Activated T-cell treated with anti-CD3 and anti-CD28 coated beads, Interleukin-2, amount 50 U/mL, for 24 hours (primary cell): ENCODE measurements at regions not wholly inside any gene's neighbourhood (a gene's known extent, or its start where the extent isn't known, plus 50 kb on each side); places are given as distances from the start of the nearest gene placed in this dataset.
"Not testable (repeated sequence)": the region's sequence is repeated elsewhere in the genome, so short reads cannot be mapped to it uniquely, and the experiment has no call there.

Experiments
- DNase-seq: peaks from one replicate; pipeline ENCODE4 v3.0.0-alpha.2; 2020
- H3K27ac Mint-ChIP-seq: 2 replicates; pipeline ENCODE4 v1.8.0; 2020; ENCODE audit warnings: mild to moderate bottlenecking, mixed read lengths
- H3K27me3 Mint-ChIP-seq: 2 replicates; pipeline ENCODE4 v1.8.0; 2020; ENCODE audit warnings: mixed read lengths
- H3K36me3 Mint-ChIP-seq: 2 replicates; pipeline ENCODE4 v1.8.0; 2020; ENCODE audit warnings: low read depth, mixed read lengths
- H3K4me1 Mint-ChIP-seq: 2 replicates; pipeline ENCODE4 v1.8.0; 2020; ENCODE audit warnings: low read depth, mixed read lengths
- H3K4me3 Mint-ChIP-seq: 2 replicates; pipeline ENCODE4 v1.8.0; 2020; ENCODE audit warnings: mild to moderate bottlenecking, moderate library complexity, mixed read lengths
- H3K9me3 Mint-ChIP-seq: 2 replicates; pipeline ENCODE4 v1.8.0; 2020; ENCODE audit warnings: mixed read lengths

DNA sequence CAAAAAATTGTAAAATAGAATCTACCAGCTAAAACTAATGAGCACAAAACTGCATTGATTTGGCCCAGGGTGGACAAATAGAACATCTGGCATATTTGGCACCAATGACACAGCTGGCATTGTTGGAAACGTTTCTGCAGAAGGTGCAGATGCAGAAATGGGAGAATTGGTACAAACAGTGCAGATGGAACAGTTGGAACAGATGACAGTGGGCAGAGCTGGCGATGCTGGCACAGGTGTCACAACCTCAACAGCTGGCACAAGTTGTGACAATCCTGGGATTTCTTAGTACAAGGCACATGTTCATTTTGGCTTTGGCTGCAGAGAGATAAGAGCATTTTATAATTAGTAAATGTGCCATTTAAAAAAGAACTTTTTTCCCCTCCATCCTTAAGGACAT lies 91.1 kb upstream of the ZBTB18 start:
- peaks cover 15% of the 10 kb centered on the region for H3K27me3 Mint-ChIP-seq
- H3K4me3 Mint-ChIP-seq: no peak overlapping the region
- H3K36me3 Mint-ChIP-seq: no peaks in the 10 kb centered on the region
- H3K9me3 Mint-ChIP-seq: no peaks in the 10 kb centered on the region
- no peak overlapping the region for H3K27ac Mint-ChIP-seq
- no peaks in the 10 kb centered on the region for H3K4me1 Mint-ChIP-seq
- DNase-seq: no peak

DNA sequence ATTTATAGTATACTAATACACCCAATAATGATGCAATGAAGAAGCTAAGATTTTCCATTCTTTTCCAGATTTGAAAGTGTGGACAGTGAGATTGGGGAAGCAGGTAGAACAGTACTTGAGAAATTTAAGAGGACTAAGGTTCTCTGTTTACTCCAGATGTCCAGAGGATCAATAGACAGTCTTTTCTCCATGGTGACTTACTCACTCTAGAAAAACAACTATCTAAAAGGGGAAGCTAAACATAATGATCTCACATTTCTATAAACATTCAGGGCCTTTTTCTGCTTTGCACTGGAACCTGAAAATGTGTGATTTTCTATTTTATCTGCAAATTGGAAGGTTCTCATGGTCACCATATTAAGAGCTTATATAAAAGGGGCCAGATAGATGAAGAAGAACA lies 93.9 kb upstream of the ZBTB18 start:
- H3K9me3 Mint-ChIP-seq: no peaks in the 10 kb centered on the region
- no peak overlapping the region for H3K4me3 Mint-ChIP-seq
- H3K36me3 Mint-ChIP-seq: no peaks in the 10 kb centered on the region
- no peaks in the 10 kb centered on the region for H3K4me1 Mint-ChIP-seq
- no peak for DNase-seq
- H3K27ac Mint-ChIP-seq: no peak overlapping the region
- H3K27me3 Mint-ChIP-seq: peaks cover 15% of the 10 kb centered on the region

DNA sequence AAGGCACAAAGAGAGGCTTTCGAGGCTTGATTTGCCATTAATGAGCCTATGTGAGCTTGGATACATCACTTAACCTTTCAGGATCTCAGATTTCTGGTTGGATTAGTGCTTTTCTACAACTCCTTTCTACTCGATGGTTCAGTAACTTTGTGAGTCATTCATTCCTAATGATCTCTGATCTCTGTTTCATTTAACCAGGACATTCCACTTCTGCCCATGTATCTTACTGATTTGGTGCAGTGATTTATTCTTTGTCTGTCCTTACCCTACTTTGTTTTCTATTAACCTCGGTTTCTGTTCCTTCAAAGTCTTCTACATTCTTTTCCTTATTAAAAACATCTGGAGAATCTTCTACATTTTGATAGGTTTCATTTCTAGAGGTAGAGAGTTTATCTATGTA lies 94.6 kb upstream of the ZBTB18 start:
- peaks cover 15% of the 10 kb centered on the region for H3K27me3 Mint-ChIP-seq
- H3K4me3 Mint-ChIP-seq: no peak overlapping the region
- no peaks in the 10 kb centered on the region for H3K4me1 Mint-ChIP-seq
- H3K36me3 Mint-ChIP-seq: no peaks in the 10 kb centered on the region
- no peak overlapping the region for H3K27ac Mint-ChIP-seq
- H3K9me3 Mint-ChIP-seq: no peaks in the 10 kb centered on the region
- DNase-seq: no peak

DNA sequence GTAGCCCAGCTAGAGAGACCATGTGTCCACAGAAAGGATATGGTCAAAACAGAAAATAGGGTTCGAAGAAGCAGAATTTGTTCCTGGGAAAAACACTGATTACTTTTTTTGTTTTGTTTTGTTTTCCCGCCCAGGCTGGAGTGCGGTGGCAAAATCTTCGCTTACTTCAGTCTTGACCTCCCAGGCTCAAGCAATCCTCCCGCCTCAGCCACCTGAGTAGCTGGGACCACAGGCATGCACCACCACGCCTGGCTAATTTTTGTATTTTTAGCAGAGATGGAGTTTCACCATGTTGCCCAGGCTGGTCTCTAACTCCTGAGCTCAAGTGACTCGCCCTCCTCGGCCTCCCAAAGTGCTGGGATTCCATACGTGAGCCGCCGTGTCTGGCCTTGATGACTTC lies 99.9 kb upstream of the ZBTB18 start:
- not testable (repeated sequence) for DNase-seq, H3K36me3 Mint-ChIP-seq, H3K27ac Mint-ChIP-seq, H3K9me3 Mint-ChIP-seq, H3K4me3 Mint-ChIP-seq, H3K4me1 Mint-ChIP-seq, H3K27me3 Mint-ChIP-seq

DNA sequence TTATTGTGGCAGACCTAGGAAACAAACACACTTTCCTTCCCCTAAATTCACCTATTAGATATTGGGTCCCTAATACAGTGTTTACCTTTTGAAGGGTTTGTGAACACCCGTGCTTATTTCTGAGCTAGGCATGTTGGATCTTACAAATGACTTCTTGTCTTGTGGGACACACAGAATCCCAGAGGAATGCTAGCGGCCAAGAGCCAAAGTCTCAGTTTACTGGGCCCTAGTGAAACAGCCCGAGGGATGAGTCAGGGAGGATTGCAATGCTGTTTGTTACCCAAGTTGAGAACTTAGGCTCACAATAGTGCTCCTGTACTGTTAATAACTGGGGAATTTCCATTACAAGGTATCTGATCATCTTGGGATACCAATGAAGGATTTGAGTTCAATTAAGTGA lies 100.1 kb upstream of the AKT3 start:
- no peak for DNase-seq
- H3K27ac Mint-ChIP-seq: no peak overlapping the region
- no peaks in the 10 kb centered on the region for H3K4me1 Mint-ChIP-seq
- no peaks in the 10 kb centered on the region for H3K36me3 Mint-ChIP-seq
- H3K4me3 Mint-ChIP-seq: no peak overlapping the region
- no peaks in the 10 kb centered on the region for H3K9me3 Mint-ChIP-seq
- no peaks in the 10 kb centered on the region for H3K27me3 Mint-ChIP-seq

DNA sequence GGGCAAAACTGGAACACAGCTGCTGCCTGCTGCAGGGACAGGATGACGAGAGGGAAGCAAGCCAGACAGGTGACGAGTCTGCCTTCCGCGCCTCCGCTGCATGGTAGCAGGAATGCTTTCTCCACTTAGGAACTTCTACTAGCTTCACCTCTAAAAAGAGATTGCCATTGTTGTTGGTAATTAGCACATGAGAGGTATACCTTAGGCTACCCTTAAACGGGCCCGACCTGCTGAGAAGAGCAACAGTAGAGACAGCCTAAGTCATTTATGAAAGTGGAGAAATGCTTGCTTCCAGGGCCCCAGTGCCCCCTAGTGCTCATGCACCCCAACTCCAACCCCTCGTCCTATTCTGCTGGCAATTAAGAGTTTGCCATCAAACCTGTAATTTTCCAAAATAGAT lies 96.9 kb upstream of the AKT3 start:
- H3K9me3 Mint-ChIP-seq: no peaks in the 10 kb centered on the region
- no peaks in the 10 kb centered on the region for H3K36me3 Mint-ChIP-seq
- H3K4me1 Mint-ChIP-seq: peaks cover 5% of the 10 kb centered on the region
- no peak overlapping the region for H3K4me3 Mint-ChIP-seq
- DNase-seq: peak; percentile 50
- H3K27me3 Mint-ChIP-seq: peaks cover 2% of the 10 kb centered on the region
- no peak overlapping the region for H3K27ac Mint-ChIP-seq

DNA sequence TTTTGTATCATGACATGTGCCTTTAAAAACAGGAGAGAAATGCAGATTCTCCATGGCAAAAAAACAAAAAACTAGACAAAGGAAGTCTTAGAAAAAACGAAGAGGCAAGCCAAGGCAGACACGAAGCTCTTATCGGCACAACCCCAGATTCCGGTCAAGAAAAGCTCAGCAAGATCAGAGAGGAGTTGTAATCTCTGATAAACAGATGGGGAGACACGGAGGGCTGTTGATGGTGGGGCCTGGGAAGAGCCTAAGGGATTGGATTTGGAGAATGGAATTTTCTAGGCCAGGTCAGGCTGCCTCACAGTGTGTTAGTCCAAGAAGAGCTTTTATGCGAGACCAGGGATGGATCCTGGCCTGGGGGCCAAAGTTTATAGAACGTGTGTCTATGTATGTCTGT lies 96.2 kb upstream of the AKT3 start:
- no peak for DNase-seq
- Mint-ChIP-seq H3K36me3 (no peaks in the 10 kb centered on the region), H3K4me1 (peaks cover 7% of the 10 kb centered on the region), H3K4me3 (no peak overlapping the region), H3K27ac (no peak overlapping the region), H3K27me3 (peaks cover 5% of the 10 kb centered on the region), H3K9me3 (no peaks in the 10 kb centered on the region)

DNA sequence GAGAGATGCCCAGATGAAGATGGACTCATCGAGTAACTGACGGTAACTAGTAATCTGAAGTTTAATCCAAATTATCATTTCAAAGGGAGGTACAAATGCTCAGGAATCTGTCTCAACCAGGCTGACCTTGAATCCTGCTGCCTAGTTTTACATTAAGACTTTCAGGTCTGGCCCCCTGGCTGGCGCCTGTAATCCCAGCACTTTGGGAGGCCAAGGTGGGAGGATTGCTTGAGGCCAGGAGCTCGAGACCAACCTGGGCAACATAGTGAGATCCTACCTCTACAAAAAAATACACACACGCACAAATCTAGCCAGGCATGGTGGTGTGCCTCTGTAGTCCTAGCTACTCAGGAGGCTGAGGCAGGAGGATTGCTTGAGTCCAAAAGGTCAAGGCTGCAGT lies 95.7 kb upstream of the AKT3 start:
- H3K27ac Mint-ChIP-seq: no peak overlapping the region
- no peak for DNase-seq
- no peak overlapping the region for H3K4me3 Mint-ChIP-seq
- H3K27me3 Mint-ChIP-seq: peaks cover 6% of the 10 kb centered on the region
- H3K4me1 Mint-ChIP-seq: peaks cover 7% of the 10 kb centered on the region
- no peaks in the 10 kb centered on the region for H3K36me3 Mint-ChIP-seq
- no peaks in the 10 kb centered on the region for H3K9me3 Mint-ChIP-seq

DNA sequence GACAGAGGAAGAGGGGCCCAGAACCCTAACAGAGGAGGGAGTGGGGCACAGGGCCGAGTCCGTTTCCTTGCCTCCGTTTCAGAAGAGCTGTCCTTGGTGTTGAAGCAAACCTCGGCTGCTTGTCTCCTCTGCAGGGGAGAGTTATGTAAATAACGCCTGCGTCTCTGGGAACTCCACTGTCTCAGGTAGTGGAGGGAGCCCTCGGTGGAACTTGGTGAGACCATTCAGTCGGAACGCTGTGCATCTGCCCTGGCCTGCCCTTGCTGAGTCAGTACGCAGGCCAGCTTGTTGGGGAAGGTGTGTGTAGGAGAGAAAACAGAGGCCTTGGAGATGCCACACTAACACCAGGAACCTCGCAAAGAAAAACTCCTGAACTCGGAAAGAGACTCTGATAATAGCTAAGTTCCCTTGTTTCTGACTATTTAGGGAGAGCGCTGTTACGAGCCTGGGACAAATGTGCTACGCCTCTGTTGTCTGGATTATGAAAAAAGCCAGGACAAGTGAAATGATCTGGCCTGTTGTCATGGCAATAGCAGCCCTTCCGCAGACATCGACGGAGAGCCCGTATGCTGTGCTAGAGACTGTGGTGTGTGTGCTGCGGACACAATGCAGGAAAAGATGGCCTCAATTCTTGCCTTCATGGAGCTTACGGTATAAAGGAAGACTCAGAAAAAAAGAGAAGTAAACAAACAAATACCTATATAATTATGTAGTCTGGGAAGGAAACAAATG lies 94.6 kb upstream of the AKT3 start:
- Mint-ChIP-seq H3K9me3 (no peaks in the 10 kb centered on the region), H3K27ac (no peak overlapping the region), H3K4me3 (no peak overlapping the region), H3K4me1 (peaks cover 10% of the 10 kb centered on the region), H3K36me3 (no peaks in the 10 kb centered on the region), H3K27me3 (peaks cover 6% of the 10 kb centered on the region)
- DNase-seq: no peak

DNA sequence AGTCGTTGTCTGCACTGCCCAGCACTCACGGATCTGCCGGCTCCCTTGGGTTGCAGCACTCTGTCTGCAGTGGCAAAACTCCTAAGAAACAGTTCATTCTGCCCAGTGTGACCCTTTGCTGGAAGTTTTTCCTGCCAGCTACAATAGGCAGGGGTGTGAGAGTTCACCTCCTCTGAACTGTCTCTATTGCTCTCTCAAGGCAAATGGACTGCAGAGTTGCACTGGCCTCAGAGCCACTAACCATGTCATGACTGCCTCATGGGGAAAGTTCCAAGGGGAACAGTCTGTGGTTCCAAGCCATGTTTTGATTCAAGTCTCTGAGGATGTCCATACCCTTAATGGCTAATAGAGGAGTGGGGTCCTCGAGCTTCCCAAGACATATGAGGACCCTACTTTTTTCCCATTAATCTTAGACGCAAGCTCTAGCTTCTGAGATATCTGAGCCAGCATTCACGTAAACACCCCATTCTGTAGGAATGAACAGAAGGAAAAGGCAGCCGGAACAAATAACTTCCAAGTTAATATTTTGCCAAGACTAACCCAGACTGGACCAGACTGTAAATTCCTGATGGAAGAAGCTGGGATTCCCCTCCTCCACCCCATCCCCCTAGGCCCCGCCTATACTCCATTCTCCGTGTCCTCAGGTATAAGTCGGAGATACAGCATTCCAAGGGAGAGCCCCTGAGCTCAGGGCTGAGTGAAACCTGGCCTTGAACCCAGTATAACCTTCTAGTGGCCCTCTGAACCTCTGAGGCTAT lies 93.8 kb upstream of the AKT3 start:
- Mint-ChIP-seq H3K27ac (no peak overlapping the region), H3K36me3 (no peaks in the 10 kb centered on the region), H3K4me3 (no peak overlapping the region), H3K9me3 (no peaks in the 10 kb centered on the region), H3K27me3 (peaks cover 6% of the 10 kb centered on the region), H3K4me1 (peaks cover 16% of the 10 kb centered on the region)
- no peak for DNase-seq

DNA sequence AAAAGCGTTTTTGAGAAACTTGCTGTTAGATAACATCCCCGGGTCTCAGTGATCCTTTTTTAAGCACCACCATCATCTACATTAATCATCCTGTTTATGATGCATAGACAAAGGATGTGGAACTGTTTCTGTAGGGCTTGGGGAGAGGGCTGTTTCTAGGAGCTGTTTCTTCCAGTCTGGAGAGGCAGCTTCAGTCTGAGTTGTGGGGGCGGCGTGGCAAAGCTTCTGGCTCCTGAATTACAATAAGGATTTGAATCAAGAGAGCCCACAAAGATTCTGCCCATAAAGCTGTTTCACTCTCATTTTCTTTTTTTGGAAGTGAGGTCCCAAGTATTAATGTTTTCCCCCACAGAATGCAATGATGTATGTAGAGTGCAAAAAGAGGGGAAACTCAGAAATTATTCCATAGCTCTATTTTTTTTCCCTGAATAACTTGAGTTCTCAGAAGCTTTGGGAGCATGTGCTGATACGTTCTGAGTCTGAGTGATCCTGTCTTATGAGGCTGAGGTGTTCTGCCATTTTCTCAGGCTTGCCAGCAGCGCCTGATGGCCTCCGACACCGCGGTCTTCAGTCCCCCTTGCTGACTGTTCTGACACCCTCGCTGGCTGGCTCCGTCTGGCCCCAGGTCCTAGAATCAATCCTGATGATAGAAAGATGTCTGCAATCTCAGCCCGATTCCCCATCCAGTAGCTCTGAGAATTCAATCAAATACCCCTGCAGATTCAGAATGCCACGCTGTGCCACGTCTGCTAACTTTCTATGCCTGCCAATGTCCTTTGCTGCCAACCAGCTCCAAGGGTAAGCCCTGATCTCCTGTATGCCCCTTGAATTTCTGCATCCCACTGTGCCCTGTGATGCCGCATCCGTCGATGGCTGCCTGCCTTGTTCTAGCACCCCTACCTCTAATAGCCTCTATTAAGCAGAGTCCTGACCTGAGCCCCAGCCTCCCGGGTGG lies 92.4 kb upstream of the AKT3 start:
- Mint-ChIP-seq H3K27ac (no peak overlapping the region), H3K9me3 (no peaks in the 10 kb centered on the region), H3K4me1 (peaks cover 25% of the 10 kb centered on the region), H3K36me3 (no peaks in the 10 kb centered on the region), H3K27me3 (peaks cover 6% of the 10 kb centered on the region), H3K4me3 (no peak overlapping the region)
- DNase-seq: no peak

DNA sequence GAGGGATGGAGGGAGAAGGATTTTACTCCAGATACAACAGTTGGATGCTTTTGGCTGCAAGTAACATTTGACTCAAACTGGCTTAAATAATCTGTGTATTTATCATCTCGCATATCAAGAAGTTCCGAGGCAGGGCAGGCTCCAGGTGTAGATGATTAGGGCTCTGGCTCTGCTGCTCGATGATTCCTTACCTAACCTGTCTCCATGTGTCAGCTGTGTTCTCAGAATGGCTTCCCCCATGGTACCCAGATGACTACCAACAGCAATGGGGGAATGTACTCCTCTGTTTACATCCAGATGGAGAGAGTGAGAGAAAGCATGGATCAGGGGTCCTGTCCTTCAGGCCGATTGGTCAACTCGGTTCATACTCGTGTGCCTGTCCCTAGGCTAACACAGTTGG lies 90.4 kb upstream of the AKT3 start:
- H3K4me1 Mint-ChIP-seq: peaks cover 25% of the 10 kb centered on the region
- H3K9me3 Mint-ChIP-seq: peaks cover 3% of the 10 kb centered on the region
- no peak overlapping the region for H3K27ac Mint-ChIP-seq
- no peak overlapping the region for H3K4me3 Mint-ChIP-seq
- H3K36me3 Mint-ChIP-seq: no peaks in the 10 kb centered on the region
- no peak for DNase-seq
- H3K27me3 Mint-ChIP-seq: peaks cover 10% of the 10 kb centered on the region

DNA sequence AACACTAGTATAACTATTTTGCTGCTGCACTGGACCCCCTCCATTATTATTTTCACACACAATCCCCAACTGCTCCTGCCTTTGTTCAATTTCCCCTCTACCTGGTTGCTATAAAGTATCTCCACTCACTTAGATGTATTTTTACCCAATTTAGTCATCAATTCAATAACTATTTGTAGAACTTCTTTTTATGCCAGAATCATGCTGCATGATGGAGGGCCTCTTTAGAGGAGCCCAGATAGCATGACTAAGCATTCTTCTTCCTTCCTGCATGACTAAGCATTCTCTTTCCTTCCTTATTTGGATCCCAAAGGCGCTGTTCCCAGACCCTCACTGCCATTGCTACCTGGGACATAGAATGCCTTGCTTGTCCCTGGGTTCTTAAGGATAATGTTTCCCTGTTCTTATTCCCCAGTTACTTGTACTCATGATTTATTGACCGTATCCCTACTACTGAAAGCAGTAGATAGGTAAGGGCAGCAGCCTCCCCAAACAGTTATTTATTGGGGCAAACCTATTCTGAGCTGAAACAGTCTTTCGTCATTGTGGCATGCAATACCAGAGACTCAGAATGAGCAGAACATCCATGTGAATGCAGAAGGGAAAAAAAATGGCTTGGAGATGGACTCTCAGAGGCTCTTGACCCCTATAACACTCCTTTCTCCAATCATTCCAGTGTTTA lies 89.3 kb upstream of the AKT3 start:
- no peak for DNase-seq
- Mint-ChIP-seq H3K9me3 (peaks cover 12% of the 10 kb centered on the region), H3K27me3 (peaks cover 13% of the 10 kb centered on the region), H3K4me1 (peaks cover 25% of the 10 kb centered on the region), H3K4me3 (no peak overlapping the region), H3K36me3 (peaks cover 5% of the 10 kb centered on the region), H3K27ac (peak overlapping the region; percentile 32)

DNA sequence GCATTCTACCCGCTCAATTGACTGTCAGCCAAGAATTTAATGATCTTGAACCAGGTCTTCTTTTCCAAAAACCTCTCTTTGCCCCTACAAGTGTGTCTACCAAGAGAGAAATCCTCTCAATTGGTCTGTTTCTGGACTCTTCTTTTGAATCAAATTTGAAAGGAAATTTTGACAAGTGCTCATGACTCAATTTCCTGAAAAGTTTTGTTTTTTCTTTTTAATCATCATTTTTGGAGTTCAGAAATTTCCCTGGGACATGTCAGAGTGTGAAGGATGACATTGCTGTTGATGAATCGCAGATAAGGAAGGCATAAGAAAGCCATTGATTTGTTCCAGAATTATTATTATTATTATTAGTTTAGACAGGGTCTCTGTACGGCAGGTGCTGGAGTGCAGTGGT lies 88.2 kb upstream of the AKT3 start:
- Mint-ChIP-seq H3K27ac (peak overlapping the region; percentile 65), H3K4me3 (no peak overlapping the region), H3K9me3 (peaks cover 12% of the 10 kb centered on the region), H3K4me1 (peaks cover 25% of the 10 kb centered on the region), H3K36me3 (peaks cover 5% of the 10 kb centered on the region), H3K27me3 (peaks cover 13% of the 10 kb centered on the region)
- no peak for DNase-seq
